ENCODE measurements at regions not wholly inside any gene's neighbourhood (a gene's known extent, or its start where the extent isn't known, plus 50 kb on each side); places are given as distances from the start of the nearest gene placed in this dataset.

DNA sequence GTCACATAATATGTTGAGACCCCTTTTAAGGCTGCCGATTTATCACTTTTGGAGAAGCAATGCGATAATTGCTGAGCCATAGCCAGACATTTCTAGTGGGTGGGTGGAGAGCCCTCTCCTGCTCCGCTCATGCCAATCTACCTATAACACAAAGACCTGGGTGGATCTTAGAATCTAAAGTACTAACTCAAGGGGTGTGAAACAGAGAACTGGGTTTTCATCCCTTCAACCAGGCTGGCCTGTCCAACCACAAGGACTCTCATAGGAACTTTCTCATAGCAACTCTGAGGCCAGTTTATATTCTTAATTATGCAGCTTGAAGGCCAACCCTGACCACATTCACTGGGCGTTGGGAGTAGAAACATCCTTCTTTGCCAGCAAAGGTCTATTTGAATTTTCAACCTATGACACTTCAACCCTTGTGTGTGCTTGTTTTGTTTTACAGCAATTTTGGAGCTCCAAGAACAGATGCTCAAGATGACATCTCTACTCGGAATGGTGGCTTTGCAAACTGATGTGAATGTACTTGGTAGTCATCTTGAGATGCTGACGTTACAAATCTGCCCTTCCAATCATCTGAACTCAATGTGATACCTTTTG lies 1198.2 kb upstream of the AUTS2 start:
- intact Hi-C loops (cut with DNase I) = no loop called here
- no peak overlapping the region for H3K27ac ChIP-seq

GRCh38 chr7:68400783-68401182 lies 1197.5 kb upstream of the AUTS2 start:
- DNase-seq (no peak), ATAC-seq (no peak)
- Histone ChIP-seq H3K9me3 (peaks cover 0 to 6% of the 10 kb centered on the region in 2 donors), H3K4me3 (no peak overlapping the region), H3K27ac (no peak overlapping the region), H3K4me1 (no peaks in the 10 kb centered on the region), H3K27me3 (no peaks in the 10 kb centered on the region), H3K36me3 (no peaks in the 10 kb centered on the region)
- no peak for TF ChIP-seq CTCF (IDR thresholded peaks at IDR 0.05)
- intact Hi-C loops (cut with DNase I) = no loop called here

More for the DNA sequence above, 1198.2 kb upstream of the AUTS2 start:
- no peak for TF ChIP-seq CTCF (IDR thresholded peaks at IDR 0.05)
- H3K4me1 ChIP-seq = no peaks in the 10 kb centered on the region
- no peaks in the 10 kb centered on the region for H3K36me3 ChIP-seq
- DNase-seq = no peak
- ATAC-seq = no peak
- no peak overlapping the region for H3K4me3 ChIP-seq
- H3K27me3 ChIP-seq = no peaks in the 10 kb centered on the region
- peaks cover 0 to 6% of the 10 kb centered on the region in 2 donors for H3K9me3 ChIP-seq

- no peak for TF ChIP-seq CTCF (IDR thresholded peaks at IDR 0.05)
- no peaks in the 10 kb centered on the region for H3K36me3 ChIP-seq
- no peaks in the 10 kb centered on the region for H3K27me3 ChIP-seq
- DNase-seq (no peak), ATAC-seq (no peak)
- H3K4me1 ChIP-seq = no peaks in the 10 kb centered on the region
- H3K27ac ChIP-seq = no peak overlapping the region
- peaks cover 0 to 6% of the 10 kb centered on the region in 2 donors for H3K9me3 ChIP-seq
- H3K4me3 ChIP-seq = no peak overlapping the region
- intact Hi-C loops (cut with DNase I) = no loop called here
These were observed 1197.0 kb upstream of the AUTS2 start for GRCh38 chr7:68401313-68401712.

- H3K9me3 ChIP-seq = no peaks in the 10 kb centered on the region
- no peak overlapping the region for H3K4me3 ChIP-seq
- no peaks in the 10 kb centered on the region for H3K4me1 ChIP-seq
- TF ChIP-seq CTCF (IDR thresholded peaks at IDR 0.05) = no peak
- ATAC-seq (no peak), DNase-seq (no peak)
- no peaks in the 10 kb centered on the region for H3K36me3 ChIP-seq
- intact Hi-C loops (cut with DNase I) = no loop called here
- no peak overlapping the region for H3K27ac ChIP-seq
- H3K27me3 ChIP-seq = no peaks in the 10 kb centered on the region
These were observed 1191.8 kb upstream of the AUTS2 start for GRCh38 chr7:68406480-68406879.

GRCh38 chr7:68407460-68407859 lies 1190.8 kb upstream of the AUTS2 start:
- intact Hi-C loops (cut with DNase I) = no loop called here
- ATAC-seq (no peak), DNase-seq (no peak)
- Histone ChIP-seq H3K27ac (no peak overlapping the region), H3K36me3 (no peaks in the 10 kb centered on the region), H3K4me3 (no peak overlapping the region), H3K4me1 (no peaks in the 10 kb centered on the region), H3K9me3 (peaks cover 0 to 3% of the 10 kb centered on the region in 2 donors), H3K27me3 (no peaks in the 10 kb centered on the region)
- no peak for TF ChIP-seq CTCF (IDR thresholded peaks at IDR 0.05)
